Neural cell (in vitro differentiated cells): ENCODE measurements at regions not wholly inside any gene's neighbourhood (a gene's known extent, or its start where the extent isn't known, plus 50 kb on each side); places are given as distances from the start of the nearest gene placed in this dataset.

Experiments
- H2AFZ ChIP-seq: fragments of 200-600, 300-800 bp; sonication (generic), shearing (Covaris generic); 2 replicates; pipeline ENCODE4 v1.6.0; 2014; ENCODE audit warnings: low read depth, mild to moderate bottlenecking, antibody characterized with exemption, low read length, moderate library complexity
- H3F3A ChIP-seq: fragments of 200-600 bp; shearing (Covaris generic); 2 replicates; pipeline ENCODE4 v1.6.1; 2016; ENCODE audit warnings: mild to moderate bottlenecking, moderate library complexity, mixed read lengths, antibody characterized with exemption, low read length; ENCODE audit not compliant: insufficient read depth, poor library complexity, severe bottlenecking
- H3K27ac ChIP-seq: fragments of 200-600, 300-800 bp; sonication (generic), shearing (Covaris generic); 2 replicates; pipeline ENCODE4 v1.5.1; 2014; ENCODE audit warnings: mild to moderate bottlenecking, low read length, moderate library complexity
- H3K27me3 ChIP-seq: fragments of 300-800, 200-600 bp; sonication (generic), shearing (Covaris generic); 2 replicates; pipeline ENCODE4 v1.6.0; 2014; ENCODE audit warnings: mild to moderate bottlenecking, low read depth, low read length, moderate library complexity; ENCODE audit not compliant: insufficient read depth
- H3K36me3 ChIP-seq: fragments of 300-800, 200-600 bp; sonication (generic), shearing (Covaris generic); 2 replicates; pipeline ENCODE4 v1.5.1; 2014; ENCODE audit warnings: mild to moderate bottlenecking, antibody characterized with exemption, low read length, moderate library complexity; ENCODE audit not compliant: insufficient read depth
- H3K4me2 ChIP-seq: fragments of 300-800, 200-600 bp; sonication (generic), shearing (Covaris generic); 2 replicates; pipeline ENCODE4 v1.6.0; 2014; ENCODE audit warnings: mild to moderate bottlenecking, low read length
- H3K4me3 ChIP-seq: fragments of 300-800, 200-600 bp; sonication (generic), shearing (Covaris generic); 2 replicates; pipeline ENCODE4 v1.5.1; 2014; ENCODE audit warnings: mild to moderate bottlenecking, low read length, moderate library complexity
- H3K79me2 ChIP-seq: fragments of 200-600 bp; shearing (Covaris generic); replicated peaks from 2 replicates; pipeline ENCODE4 v1.6.0; 2014; ENCODE audit warnings: mild to moderate bottlenecking, low read length, moderate library complexity; ENCODE audit not compliant: insufficient read depth
- H3K9ac ChIP-seq: fragments of 300-800, 200-600 bp; sonication (generic), shearing (Covaris generic); 2 replicates; pipeline ENCODE4 v1.6.1; 2016; ENCODE audit warnings: mild to moderate bottlenecking, low read length, mixed read lengths
- H3K9me2 ChIP-seq: fragments of 200-600 bp; shearing (Covaris generic); 2 replicates; pipeline ENCODE4 v1.6.1; 2016; ENCODE audit warnings: mild to moderate bottlenecking, low read length, mixed read lengths; ENCODE audit not compliant: insufficient read depth
- H3K9me3 ChIP-seq: fragments of 200-600, 300-800 bp; sonication (generic), shearing (Covaris generic); 2 replicates; pipeline ENCODE4 v1.6.1; 2016; ENCODE audit warnings: mild to moderate bottlenecking, mixed run types, low read length, moderate library complexity, mixed read lengths
- H4K20me1 ChIP-seq: fragments of 200-600 bp; shearing (Covaris generic); 2 replicates; pipeline ENCODE4 v1.6.1; 2016; ENCODE audit warnings: mild to moderate bottlenecking, mixed run types; ENCODE audit not compliant: insufficient read depth
- CTCF ChIP-seq: fragments of 450-650 bp; IDR thresholded peaks from 2 replicates; pipeline ENCODE4 v1.5.1; 2014; ENCODE audit warnings: antibody characterized with exemption, mild to moderate bottlenecking, moderate library complexity; ENCODE audit not compliant: poor library complexity, severe bottlenecking
- EP300 ChIP-seq: fragments of 450-650 bp; conservative IDR thresholded peaks from 2 replicates; pipeline ENCODE4 v1.6.1; 2014; ENCODE audit warnings: antibody characterized with exemption, mild to moderate bottlenecking, moderate library complexity; ENCODE audit not compliant: poor library complexity, severe bottlenecking
- EZH2 ChIP-seq: fragments of 200-600, 300-800 bp; shearing (Covaris generic), sonication (generic); IDR thresholded peaks from 2 replicates; pipeline ENCODE4 v1.6.1; 2014; ENCODE audit warnings: antibody characterized with exemption, low read length, borderline replicate concordance, mild to moderate bottlenecking; ENCODE audit not compliant: insufficient read depth, poor library complexity, severe bottlenecking
- REST ChIP-seq: IDR thresholded peaks from 2 replicates; pipeline ENCODE4 v1.6.1; 2012; ENCODE audit warnings: borderline replicate concordance

- Histone ChIP-seq H3K27ac (no peak overlapping the region), H3K4me3 (no peak overlapping the region), H3F3A (no peaks in the 10 kb centered on the region), H3K4me2 (no peak overlapping the region), H3K9me3 (no peaks in the 10 kb centered on the region), H3K27me3 (no peaks in the 10 kb centered on the region), H3K9ac (no peak overlapping the region), H3K36me3 (no peaks in the 10 kb centered on the region), H3K79me2 (no peaks in the 10 kb centered on the region), H4K20me1 (no peaks in the 10 kb centered on the region), H3K9me2 (no peaks in the 10 kb centered on the region), H2AFZ (no peak overlapping the region)
- no peak for TF ChIP-seq EZH2
- TF ChIP-seq REST, result no peak
- no peak for TF ChIP-seq CTCF
- TF ChIP-seq EP300, result no peak
Observed at GRCh38 chr11:30652801-30653200, 66.6 kb upstream of the MPPED2 start.

GRCh38 chr11:30650266-30650665, 64.1 kb upstream of the MPPED2 start:
- Histone ChIP-seq H3K9me3 (no peaks in the 10 kb centered on the region), H3K4me3 (no peak overlapping the region), H3F3A (no peaks in the 10 kb centered on the region), H3K27me3 (no peaks in the 10 kb centered on the region), H3K4me2 (no peak overlapping the region), H2AFZ (no peak overlapping the region), H4K20me1 (no peaks in the 10 kb centered on the region), H3K9me2 (no peaks in the 10 kb centered on the region), H3K79me2 (no peaks in the 10 kb centered on the region), H3K36me3 (no peaks in the 10 kb centered on the region), H3K27ac (no peak overlapping the region), H3K9ac (no peak overlapping the region)
- no peak for TF ChIP-seq EP300
